HG02763 (cell line): ENCODE measurements at regions not wholly inside any gene's neighbourhood (a gene's known extent, or its start where the extent isn't known, plus 50 kb on each side); places are given as distances from the start of the nearest gene placed in this dataset.

Source experiments
- ATAC-seq: cut with Tn5 transposase; IDR thresholded peaks from one replicate; pipeline ENCODE4 v1.9.1; 2021; ENCODE audit warnings: mild to moderate bottlenecking, moderate library complexity; ENCODE audit not compliant: unreplicated experiment

- ATAC-seq: no peak
These were observed 260.8 kb upstream of the FAM98A start for GRCh38 chr2:33859811-33860461.

- ATAC-seq: no peak
These were observed 260.1 kb upstream of the FAM98A start for GRCh38 chr2:33859176-33859575.

- no peak for ATAC-seq
These were observed 249.4 kb upstream of the FAM98A start for GRCh38 chr2:33848486-33848885.

- ATAC-seq: no peak
These were observed 240.7 kb upstream of the FAM98A start for GRCh38 chr2:33839791-33840190.

GRCh38 chr2:33836628-33837027 lies 237.5 kb upstream of the FAM98A start:
- no peak for ATAC-seq

GRCh38 chr2:33835911-33836310 lies 236.8 kb upstream of the FAM98A start:
- no peak for ATAC-seq

GRCh38 chr2:33822964-33823363 lies 223.9 kb upstream of the FAM98A start:
- no peak for ATAC-seq

- no peak for ATAC-seq
These were observed 213.6 kb upstream of the FAM98A start for GRCh38 chr2:33812707-33813106.

- no peak for ATAC-seq
These were observed 211.1 kb upstream of the FAM98A start for GRCh38 chr2:33810046-33810835.

GRCh38 chr2:33806041-33806440 lies 206.9 kb upstream of the FAM98A start:
- no peak for ATAC-seq

- no peak for ATAC-seq
These were observed 205.1 kb upstream of the FAM98A start for GRCh38 chr2:33804155-33804554.

GRCh38 chr2:33796511-33796910 lies 197.4 kb upstream of the FAM98A start:
- no peak for ATAC-seq

GRCh38 chr2:33791625-33792024 lies 192.5 kb upstream of the FAM98A start:
- no peak for ATAC-seq

GRCh38 chr2:33788044-33788443 lies 188.9 kb upstream of the FAM98A start:
- no peak for ATAC-seq

GRCh38 chr2:33786881-33787280 lies 187.8 kb upstream of the FAM98A start:
- no peak for ATAC-seq

GRCh38 chr2:33785201-33786106 lies 186.4 kb upstream of the FAM98A start:
- peak; percentile 90 for ATAC-seq

GRCh38 chr2:33784488-33784887 lies 185.4 kb upstream of the FAM98A start:
- ATAC-seq: no peak

GRCh38 chr2:33782395-33783230 lies 183.5 kb upstream of the FAM98A start:
- ATAC-seq: no peak

- no peak for ATAC-seq
These were observed 178.7 kb upstream of the FAM98A start for GRCh38 chr2:33777786-33778185.

GRCh38 chr2:33775306-33775705 lies 176.2 kb upstream of the FAM98A start:
- no peak for ATAC-seq

GRCh38 chr2:33770023-33770422 lies 170.9 kb upstream of the FAM98A start:
- ATAC-seq: no peak
